SH-SY5Y (cell line): ENCODE measurements at regions not wholly inside any gene's neighbourhood (a gene's known extent, or its start where the extent isn't known, plus 50 kb on each side); places are given as distances from the start of the nearest gene placed in this dataset.

ENCODE experiments used
- GATA2 ChIP-seq: IDR thresholded peaks from 2 replicates; pipeline ENCODE4 v1.6.1; 2011; ENCODE audit warnings: mild to moderate bottlenecking, low read depth, low read length
- GATA3 ChIP-seq: IDR thresholded peaks from 2 replicates; pipeline ENCODE4 v1.6.1; 2011; ENCODE audit warnings: low read depth, mild to moderate bottlenecking, low read length, moderate library complexity

- TF ChIP-seq GATA3 = no peak
- TF ChIP-seq GATA2 = no peak
Measured at GRCh38 chr17:77688369-77688768, 270.1 kb upstream of the TNRC6C start.

GRCh38 chr17:77690271-77691161 is 268.0 kb upstream of the TNRC6C start:
- TF ChIP-seq GATA3 (no peak), GATA2 (no peak; the same call in 1 of the 2 replicates)

DNA sequence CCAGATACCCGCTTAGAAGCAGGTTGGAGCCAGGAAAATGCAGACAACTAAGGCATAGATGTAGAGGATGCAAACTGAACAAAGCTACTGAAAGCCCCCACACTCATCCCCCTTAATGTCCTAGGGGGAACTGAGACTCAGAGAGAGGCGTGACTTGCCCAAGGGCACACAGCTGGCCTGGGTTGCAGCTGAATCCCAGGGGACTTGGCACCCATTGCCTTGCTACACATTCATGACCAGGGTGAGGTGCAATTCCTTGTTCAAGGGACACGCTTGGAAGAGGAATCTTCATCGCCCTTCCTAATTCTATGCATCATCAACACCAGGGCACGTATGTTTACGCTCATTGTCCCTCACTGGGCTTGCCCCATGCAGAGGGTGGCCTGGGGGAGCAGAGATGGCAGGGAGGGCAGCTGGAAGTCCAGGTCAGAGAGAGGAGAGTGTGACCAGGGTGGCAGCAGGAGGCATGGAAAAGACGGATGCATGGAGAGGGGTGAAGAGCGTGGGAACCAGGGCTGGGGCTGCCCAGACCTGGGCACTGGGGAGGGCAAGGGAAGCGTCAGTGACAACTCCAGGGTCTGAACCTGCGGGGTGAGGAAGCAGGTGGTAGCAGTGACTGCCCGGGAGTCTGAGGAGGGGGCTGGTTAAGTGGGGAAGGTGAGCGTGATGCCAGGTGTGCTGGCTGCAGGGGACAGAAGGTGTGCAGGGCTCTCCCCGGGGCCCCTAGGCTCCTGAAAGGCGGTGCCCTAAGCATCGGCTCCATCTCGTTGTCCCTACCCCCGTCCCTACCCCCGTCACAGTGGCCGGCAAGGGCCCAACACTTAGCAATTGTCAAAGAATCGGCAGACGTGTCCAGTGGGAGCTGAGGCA is 267.1 kb upstream of the TNRC6C start:
- TF ChIP-seq GATA3 (no peak), GATA2 (no peak)

DNA sequence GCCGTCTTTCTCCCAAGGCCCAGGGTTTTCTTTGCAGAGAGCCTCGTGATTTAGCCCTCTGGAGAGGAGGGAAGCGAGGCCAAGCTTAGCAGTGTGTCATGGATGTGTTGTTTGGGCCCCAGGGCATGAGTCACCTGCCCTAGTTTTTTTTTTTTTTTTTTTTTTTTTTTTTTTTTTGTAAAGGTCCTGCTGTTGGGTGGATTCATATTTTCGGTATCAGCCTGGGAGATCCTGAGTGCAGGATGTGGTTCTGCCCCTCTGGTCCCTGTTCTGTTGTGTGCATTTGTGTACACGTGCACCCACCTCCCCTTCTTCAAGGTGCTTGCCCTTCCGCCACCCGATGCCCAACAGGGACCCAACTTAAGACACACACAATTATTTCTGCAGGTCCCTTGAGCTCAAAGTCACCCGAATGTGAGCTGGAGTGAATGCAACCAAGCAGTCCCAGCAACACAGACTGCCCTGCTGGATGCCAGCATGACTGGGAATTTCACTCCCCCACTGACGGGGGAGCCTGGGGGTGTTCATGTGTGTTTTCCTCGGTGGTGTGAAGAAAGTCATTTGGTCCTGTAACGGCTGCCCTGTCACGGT is 265.8 kb upstream of the TNRC6C start:
- TF ChIP-seq GATA3 (no peak), GATA2 (no peak)

GRCh38 chr17:77693301-77693700 is 265.2 kb upstream of the TNRC6C start:
- no peak for TF ChIP-seq GATA3
- TF ChIP-seq GATA2 = no peak

DNA sequence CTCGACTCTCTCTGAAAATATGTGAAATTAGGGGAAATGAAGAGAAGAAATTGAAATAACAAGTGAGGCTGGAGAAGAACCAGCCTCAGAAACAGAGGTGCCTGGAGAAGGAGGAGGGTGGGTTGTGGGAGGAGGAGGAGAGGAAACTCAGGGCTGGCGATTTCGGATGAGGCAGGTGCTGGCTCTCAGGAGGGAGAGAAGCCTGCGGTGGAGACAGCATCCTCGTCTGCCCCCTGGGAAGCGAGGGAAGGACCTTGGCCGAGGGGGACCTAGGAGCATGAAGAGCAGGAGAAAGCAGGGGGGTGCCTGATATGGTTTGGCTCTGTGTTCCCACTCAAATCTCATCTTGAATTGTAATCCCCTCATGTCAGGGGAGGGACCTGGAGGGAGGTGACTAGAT is 264.7 kb upstream of the TNRC6C start:
- TF ChIP-seq GATA3 = no peak
- no peak for TF ChIP-seq GATA2

GRCh38 chr17:77694391-77695363 is 263.8 kb upstream of the TNRC6C start:
- TF ChIP-seq GATA3 (no peak), GATA2 (no peak)

DNA sequence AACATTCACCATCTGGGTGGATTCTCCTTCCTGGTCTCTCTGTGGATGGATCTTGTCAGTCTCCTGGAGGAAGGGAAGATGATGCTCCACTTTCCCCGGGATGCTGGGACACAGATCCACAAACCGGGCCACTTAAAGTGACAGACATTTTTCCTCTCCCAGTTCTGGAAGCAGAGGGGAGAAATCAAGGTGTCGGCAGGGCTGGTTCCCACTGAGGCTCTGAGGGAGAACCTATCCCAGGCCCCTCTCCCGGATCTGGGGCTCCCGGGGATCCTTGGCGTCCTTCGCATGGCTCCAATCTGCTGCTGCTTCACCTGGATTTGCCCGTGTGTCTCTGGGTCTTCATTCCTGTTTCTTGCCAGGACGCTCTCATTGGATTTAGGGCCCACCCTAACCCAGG is 263.1 kb upstream of the TNRC6C start:
- no peak for TF ChIP-seq GATA2

DNA sequence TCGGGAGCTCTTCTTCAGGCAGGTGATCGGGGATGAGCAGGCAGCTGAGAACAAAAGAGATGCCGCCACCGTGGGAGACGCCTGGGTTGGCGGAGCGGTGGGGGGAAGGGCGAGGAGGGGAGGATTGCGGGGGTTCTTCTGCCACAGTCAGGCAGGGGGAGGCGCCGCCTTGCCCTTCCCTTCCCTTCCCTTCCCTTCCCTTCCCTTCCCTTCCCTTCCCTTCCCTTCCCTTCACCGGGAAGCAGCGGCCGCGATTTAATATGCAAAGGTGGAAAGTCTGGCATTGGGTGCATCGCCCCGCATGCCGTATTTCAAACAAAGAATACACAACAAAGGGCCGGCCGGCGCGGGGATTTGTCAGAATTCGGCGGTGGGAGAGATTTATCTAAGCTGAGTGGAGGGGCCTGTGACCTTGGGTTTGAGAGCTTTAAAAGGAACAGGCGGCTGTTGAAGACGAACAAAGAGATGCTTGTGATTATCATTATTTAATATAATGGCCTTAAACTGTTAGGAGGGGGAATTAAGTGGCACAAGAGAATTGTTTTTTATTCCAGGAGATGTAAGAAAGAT is 262.3 kb upstream of the TNRC6C start:
- TF ChIP-seq GATA2 = no peak
- TF ChIP-seq GATA3 = no peak

- TF ChIP-seq GATA3 (no peak), GATA2 (no peak)
Measured at GRCh38 chr17:77696721-77697460, 261.6 kb upstream of the TNRC6C start.

DNA sequence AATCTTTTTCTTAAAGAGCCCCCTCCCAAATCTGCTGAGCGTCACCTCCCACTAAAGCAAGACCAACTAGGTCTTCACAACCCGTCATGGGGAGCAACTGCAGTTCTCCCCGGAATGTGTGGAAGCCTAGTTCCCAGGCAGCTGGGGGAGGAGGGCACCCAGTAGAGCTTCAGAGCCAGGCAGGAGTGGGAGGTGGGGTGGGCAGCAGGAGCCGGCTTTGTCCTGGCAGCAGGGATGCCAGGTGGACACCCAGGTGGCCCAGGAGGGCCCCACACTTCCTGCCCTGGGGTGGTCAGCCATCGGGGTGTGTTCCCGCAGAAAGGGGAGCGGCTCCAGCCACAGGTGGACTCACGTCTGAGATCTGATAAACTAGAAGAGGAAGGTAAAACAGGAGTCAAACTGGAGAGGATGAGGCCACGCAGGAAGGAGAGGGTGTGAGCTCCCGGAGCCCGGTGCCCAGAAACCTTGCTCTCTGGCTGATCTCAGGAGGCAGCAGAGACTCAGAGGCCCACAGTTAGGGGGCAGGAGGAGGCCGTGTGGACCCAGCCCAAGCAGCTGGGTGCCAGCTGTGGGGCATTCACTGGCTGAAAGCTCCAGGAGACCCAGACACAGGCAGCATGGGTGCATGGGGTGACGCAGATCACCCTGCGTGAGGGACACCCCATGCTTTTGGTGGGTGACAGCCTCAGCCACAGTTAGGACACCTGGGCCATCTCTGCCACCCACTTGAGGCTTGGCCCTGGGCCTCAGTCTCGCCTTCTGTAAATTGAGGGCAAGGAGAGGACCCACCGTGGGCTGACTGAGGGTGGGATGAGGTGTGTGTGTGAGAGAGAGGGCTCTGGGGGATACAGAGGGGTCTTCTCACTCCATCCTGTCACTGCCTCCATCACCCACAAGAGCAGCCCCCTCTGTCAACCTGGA is 260.8 kb upstream of the TNRC6C start:
- no peak for TF ChIP-seq GATA2
- no peak for TF ChIP-seq GATA3

- TF ChIP-seq GATA2 = no peak
- no peak for TF ChIP-seq GATA3
Measured at GRCh38 chr17:77698903-77699623, 259.4 kb upstream of the TNRC6C start.
